ENCODE measurements at regions not wholly inside any gene's neighbourhood (a gene's known extent, or its start where the extent isn't known, plus 50 kb on each side); places are given as distances from the start of the nearest gene placed in this dataset.

- no peak for DNase-seq
- no peaks in the 10 kb centered on the region for H3K4me1 ChIP-seq
- in situ Hi-C loops (cut with MboI; ENCODE audit: low pct_ligation_motif_present in 1 of 4, low pct_unique_long_range_greater_than_20kb in 1 of 4, low sequenced_read_pairs in 3 of 4) (no loop called here), intact Hi-C loops (cut with DNase I; ENCODE audit: low total_unique reads) (no loop called here)
- no peak overlapping the region for H3K4me3 ChIP-seq
- H3K27me3 ChIP-seq = no peaks in the 10 kb centered on the region
- H3K36me3 ChIP-seq = no peaks in the 10 kb centered on the region
- TF ChIP-seq EP300 (IDR thresholded peaks at IDR 0.05; ENCODE audit: low read depth) (no peak), CTCF (IDR thresholded peaks at IDR 0.05) (no peak), POLR2AphosphoS5 (IDR thresholded peaks at IDR 0.05) (no peak), POLR2A (IDR thresholded peaks at IDR 0.05) (no peak)
- no peaks in the 10 kb centered on the region for H3K9me3 ChIP-seq
- no peak overlapping the region for H3K27ac ChIP-seq
Measured at GRCh38 chr2:13651684-13652131, 935.0 kb downstream of the TRIB2 start.

- Histone ChIP-seq H3K9me3 (no peaks in the 10 kb centered on the region), H3K27ac (no peak overlapping the region), H3K4me1 (no peaks in the 10 kb centered on the region), H3K27me3 (no peaks in the 10 kb centered on the region), H3K4me3 (no peak overlapping the region), H3K36me3 (no peaks in the 10 kb centered on the region)
- WGBS, 2 donors (ENCODE audit: low coverage in 1 of 2) = 20 to 37% methylated on average over 1 to 2 of the region's 2 CpGs
- DNase-seq = no peak
- intact Hi-C loops (cut with DNase I; ENCODE audit: low total_unique reads) = no loop called here
- TF ChIP-seq POLR2AphosphoS5 (IDR thresholded peaks at IDR 0.05) (no peak), POLR2A (IDR thresholded peaks at IDR 0.05) (no peak), EP300 (IDR thresholded peaks at IDR 0.05; ENCODE audit: low read depth) (no peak), CTCF (IDR thresholded peaks at IDR 0.05) (no peak)
- in situ Hi-C loops (cut with MboI; ENCODE audit: low pct_ligation_motif_present in 1 of 4, low pct_unique_long_range_greater_than_20kb in 1 of 4, low sequenced_read_pairs in 3 of 4) = no loop called here
Measured at GRCh38 chr2:13652531-13653313, 936.0 kb downstream of the TRIB2 start.

GRCh38 chr2:13654416-13654815 is 937.7 kb downstream of the TRIB2 start:
- intact Hi-C loops (cut with DNase I; ENCODE audit: low total_unique reads) = no loop called here
- in situ Hi-C loops (cut with MboI; ENCODE audit: low pct_ligation_motif_present in 1 of 4, low pct_unique_long_range_greater_than_20kb in 1 of 4, low sequenced_read_pairs in 3 of 4) = no loop called here
- H3K36me3 ChIP-seq = no peaks in the 10 kb centered on the region
- no peaks in the 10 kb centered on the region for H3K27me3 ChIP-seq
- H3K4me1 ChIP-seq = no peaks in the 10 kb centered on the region
- TF ChIP-seq POLR2AphosphoS5 (IDR thresholded peaks at IDR 0.05) (no peak), CTCF (IDR thresholded peaks at IDR 0.05) (no peak), EP300 (IDR thresholded peaks at IDR 0.05; ENCODE audit: low read depth) (no peak), POLR2A (IDR thresholded peaks at IDR 0.05) (no peak)
- no peak for DNase-seq
- no peak overlapping the region for H3K27ac ChIP-seq
- H3K9me3 ChIP-seq = no peaks in the 10 kb centered on the region
- H3K4me3 ChIP-seq = no peak overlapping the region

GRCh38 chr2:13660231-13660630 is 943.5 kb downstream of the TRIB2 start:
- intact Hi-C loops (cut with DNase I; ENCODE audit: low total_unique reads) (no loop called here), in situ Hi-C loops (cut with MboI; ENCODE audit: low pct_ligation_motif_present in 1 of 4, low pct_unique_long_range_greater_than_20kb in 1 of 4, low sequenced_read_pairs in 3 of 4) (no loop called here)
- Histone ChIP-seq H3K27ac (no peak overlapping the region), H3K4me1 (no peaks in the 10 kb centered on the region), H3K27me3 (no peaks in the 10 kb centered on the region), H3K36me3 (no peaks in the 10 kb centered on the region), H3K4me3 (no peak overlapping the region), H3K9me3 (no peaks in the 10 kb centered on the region)
- TF ChIP-seq POLR2A (IDR thresholded peaks at IDR 0.05) = no peak
- TF ChIP-seq CTCF (IDR thresholded peaks at IDR 0.05) = no peak
- no peak for TF ChIP-seq EP300 (IDR thresholded peaks at IDR 0.05; ENCODE audit: low read depth)
- no peak for TF ChIP-seq POLR2AphosphoS5 (IDR thresholded peaks at IDR 0.05)
- no peak for DNase-seq
- WGBS, 2 donors (ENCODE audit: low coverage in 1 of 2) = 77 to 82% methylated on average over 3 of the region's 3 CpGs
